NCI-H2107 treated with DMSO at 0.1 percent for 48 hours (cell line): ENCODE measurements at regions not wholly inside any gene's neighbourhood (a gene's known extent, or its start where the extent isn't known, plus 50 kb on each side); places are given as distances from the start of the nearest gene placed in this dataset.
"Not testable (repeated sequence)": the region's sequence is repeated elsewhere in the genome, so short reads cannot be mapped to it uniquely, and the experiment has no call there.

Experiments
- DNase-seq: peaks from one replicate; lab custom pipeline; 2025; ENCODE audit not compliant: unreplicated experiment; lab: John Stamatoyannopoulos, UW

DNA sequence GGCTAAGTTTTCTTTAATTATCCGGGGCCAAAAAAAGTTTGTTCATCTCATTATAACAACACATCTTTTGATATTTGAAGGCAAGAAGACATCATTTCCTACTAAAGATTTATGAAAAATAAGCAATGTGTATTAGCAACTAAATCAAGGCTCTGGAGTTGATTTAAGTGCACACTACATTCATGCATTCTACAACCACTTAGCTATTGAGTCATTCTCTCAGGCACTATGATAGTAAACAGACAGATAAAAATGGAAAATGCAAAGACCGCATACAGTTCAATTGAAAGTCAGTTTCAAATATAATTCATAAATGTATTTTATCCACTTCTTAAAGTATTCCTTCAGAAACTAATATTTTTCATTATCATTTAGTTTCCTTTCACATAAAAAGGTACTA lies 1395.2 kb downstream of the PCDH9 start:
- DNase-seq: no peak

DNA sequence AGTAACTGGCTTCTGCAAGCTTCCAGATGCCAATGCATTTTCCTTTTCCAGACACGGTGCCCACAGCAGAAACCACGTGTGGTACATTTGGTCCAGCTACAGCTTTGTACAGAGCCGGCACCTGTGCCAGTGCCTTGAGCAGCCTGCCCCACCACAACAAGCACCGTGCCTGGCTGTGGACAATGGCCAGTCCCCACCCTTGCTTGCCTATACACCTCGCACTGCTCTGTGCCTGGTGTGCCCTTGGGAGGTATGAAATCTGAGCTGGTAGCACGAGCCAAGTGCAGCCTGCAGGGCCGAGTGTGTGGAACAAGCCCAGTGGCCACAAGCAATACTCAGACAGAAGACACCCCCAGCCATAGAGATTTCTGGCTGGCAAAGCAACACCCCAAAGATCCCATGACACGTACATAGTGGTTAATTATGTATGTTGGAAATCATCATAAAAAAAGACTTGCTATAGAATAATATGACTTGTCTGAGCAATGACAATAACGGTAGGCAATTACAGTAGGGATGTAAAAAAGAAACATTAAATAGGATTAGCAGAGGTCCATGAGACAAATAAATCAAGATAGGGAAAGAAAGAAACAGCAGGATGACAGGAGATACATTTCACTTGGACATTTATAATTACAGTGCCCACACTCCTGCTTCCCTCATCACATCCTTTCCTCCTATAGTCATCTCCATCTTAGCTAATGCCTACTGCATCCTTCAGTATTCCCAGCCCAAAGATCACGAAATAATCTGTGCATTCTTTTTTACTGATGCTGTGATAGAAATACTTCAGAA lies 1399.5 kb downstream of the PCDH9 start:
- peak; percentile 8 for DNase-seq

DNA sequence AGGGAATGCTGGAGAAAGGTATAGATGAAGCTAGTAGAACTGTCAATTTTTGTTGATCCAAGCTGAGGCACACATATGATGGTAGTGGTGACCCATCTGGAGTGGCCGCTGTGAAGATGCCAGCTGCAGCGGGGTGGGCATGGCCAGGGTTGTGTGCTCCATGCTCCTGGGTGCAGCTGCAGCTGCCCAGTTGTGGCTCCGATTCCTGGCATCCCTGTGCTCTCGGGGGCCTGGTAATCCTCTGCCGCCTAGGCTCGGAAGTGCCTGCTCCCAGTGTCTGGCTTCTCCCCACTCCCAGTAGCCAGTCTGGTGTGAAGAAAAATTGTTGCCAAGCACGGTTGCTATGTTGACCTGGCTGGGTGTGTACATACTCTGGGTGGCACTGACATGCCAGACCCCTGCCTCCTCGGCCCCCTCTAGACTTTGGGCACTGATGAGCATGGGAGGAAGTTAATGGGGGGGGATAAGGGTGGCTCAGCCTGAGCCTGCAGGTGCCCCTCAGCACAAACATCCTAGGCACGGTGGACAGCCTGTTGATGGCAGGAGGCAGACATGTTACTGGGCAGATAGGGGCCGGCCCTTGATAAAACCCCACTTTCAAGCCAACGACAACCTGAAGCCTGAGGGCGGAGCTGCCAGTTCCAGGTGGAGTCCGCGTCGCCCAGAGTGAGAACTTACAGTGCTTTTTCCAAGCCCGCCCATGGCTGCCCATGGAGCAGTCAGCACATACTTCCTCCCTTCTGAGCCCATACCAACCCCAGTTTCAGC lies 1400.7 kb downstream of the PCDH9 start:
- no peak for DNase-seq

DNA sequence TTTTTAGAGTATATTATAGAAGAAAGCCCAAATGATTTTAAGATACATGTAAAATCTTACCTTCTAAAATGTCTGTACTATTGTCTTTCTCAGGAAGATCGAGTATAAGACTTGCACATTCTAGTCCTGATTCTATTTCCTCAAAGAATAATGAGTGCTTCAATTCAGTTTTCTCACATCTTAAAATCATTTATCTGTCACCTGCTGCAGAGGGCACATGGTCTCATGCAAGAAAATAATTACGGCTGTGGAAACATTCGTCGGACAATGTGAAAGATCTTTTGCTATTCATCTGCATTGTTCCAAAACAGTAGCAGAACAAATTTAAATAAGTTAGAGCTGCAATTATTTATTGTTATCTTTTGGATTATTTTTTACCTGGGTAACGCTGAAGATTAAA lies 1403.5 kb downstream of the PCDH9 start:
- DNase-seq: no peak

DNA sequence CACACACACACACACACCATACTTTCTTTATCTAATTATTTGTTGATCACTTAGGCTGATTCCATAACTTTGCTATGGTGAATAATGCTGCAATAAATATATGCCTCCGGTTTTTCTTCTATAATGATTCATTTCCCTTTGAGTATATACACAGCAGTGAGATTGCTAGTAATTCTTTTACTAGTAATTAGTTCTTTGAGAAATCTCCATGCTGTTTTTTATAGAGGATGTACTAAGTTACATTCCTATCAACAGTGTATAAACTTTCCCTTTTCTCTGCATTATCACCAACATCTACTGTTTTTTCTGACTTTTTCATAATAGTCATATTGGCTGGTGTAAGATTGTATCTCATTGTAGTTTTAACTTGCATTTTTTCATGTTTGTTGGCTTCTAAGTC lies 1405.1 kb downstream of the PCDH9 start:
- no peak for DNase-seq

DNA sequence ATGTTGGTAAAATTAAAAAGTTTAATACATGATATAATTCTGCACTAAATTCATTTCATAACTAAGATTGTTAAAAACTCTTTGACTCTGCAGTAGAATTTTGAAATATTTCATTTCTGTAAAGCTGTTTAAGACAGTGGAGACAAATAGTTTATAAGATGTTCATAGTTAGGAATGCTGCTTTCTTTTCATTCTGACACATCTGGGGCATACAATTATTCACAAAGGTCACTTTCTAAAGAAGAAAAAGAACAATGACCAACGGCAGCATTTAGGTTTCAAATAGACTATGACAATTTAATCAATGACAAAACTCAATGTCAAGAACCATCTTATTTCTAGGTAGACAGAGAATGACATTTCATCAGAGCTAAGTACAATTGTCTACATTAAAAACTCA lies 1422.1 kb downstream of the PCDH9 start:
- no peak for DNase-seq

GRCh38 chr13:65803530-65804392 lies 1426.4 kb downstream of the PCDH9 start:
- no peak for DNase-seq

GRCh38 chr13:65789815-65790214 lies 1440.3 kb downstream of the PCDH9 start:
- no peak for DNase-seq

- no peak for DNase-seq
Measured at GRCh38 chr13:65787082-65787481, 1443.1 kb downstream of the PCDH9 start.

DNA sequence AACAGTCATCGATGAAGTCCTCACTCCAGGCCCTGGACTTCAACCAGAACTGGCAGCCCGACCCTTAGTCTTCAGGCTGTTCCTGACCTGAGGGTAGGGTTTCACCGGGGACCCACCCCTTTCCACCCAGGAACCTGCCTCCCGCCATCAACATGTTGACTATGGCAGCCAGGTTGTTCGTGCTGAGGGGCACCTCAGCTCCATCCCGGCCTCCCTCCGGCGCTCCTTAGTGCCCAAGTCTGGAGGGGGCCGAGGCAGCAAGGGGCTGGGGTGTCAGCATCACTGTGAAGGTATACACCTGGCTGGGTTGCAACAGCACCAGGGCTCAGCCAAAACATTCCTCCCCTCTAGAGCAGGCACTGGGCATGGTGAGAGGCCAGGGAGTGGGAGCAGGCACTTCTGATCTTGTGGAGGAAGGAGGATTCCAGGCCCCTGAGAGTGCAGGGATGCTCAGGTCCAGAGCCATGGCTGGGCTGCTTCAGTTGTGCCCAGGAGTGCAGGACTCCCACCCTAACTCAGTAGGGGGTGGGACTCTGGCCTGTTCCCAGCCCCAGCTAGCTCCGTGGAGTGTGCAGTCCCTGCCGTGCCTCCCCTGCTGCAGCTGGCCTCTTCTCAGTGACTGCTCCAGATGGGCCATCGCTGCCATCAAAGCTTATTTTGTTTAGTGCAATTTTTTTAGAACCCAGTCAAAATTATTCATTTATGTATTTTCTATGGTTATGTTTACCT lies 1445.9 kb downstream of the PCDH9 start:
- no peak for DNase-seq

- no peak for DNase-seq
Measured at GRCh38 chr13:65783383-65783782, 1446.8 kb downstream of the PCDH9 start.

- DNase-seq: not testable (repeated sequence)
Measured at GRCh38 chr13:65771704-65772313, 1458.3 kb downstream of the PCDH9 start.

DNA sequence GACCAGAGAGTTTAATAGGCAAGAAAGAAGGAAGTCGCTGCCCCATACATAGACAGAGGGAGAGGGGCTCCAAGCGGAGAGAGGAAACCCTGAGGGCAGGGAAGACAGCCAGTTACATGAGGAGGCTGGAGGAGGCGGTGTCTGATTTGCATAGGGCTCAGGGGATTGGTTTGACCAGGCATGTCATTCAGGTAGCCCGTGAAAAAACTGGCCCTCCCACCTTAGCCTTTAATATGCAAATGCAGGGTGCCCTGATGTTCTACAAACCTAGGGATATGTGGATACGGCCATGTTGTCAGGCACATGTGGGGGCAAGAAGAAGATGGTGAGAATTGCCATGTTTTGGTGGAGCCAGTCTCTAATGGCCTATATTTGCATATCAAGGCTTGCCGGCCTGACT lies 1461.6 kb downstream of the PCDH9 start:
- DNase-seq: no peak

GRCh38 chr13:65763811-65764210 lies 1466.3 kb downstream of the PCDH9 start:
- no peak for DNase-seq

DNA sequence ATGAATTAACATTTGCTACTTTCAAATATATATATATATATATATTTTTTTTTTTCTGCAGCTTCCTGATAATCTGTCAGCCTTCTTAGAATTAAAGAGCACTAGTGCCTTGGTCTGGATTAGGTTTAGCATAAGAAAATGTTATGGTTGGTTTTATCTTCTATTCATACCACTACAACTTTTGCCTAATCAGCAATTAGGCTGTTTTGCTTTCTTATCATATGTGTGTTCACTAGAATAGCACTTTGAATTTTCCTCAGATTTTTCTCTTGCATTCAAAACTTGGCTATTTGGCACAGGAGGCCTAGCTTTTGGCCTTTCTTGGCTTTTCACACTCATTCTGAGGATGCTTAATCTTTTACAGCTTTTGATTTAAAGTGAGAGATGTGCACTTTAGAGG lies 1468.1 kb downstream of the PCDH9 start:
- DNase-seq: no peak

DNA sequence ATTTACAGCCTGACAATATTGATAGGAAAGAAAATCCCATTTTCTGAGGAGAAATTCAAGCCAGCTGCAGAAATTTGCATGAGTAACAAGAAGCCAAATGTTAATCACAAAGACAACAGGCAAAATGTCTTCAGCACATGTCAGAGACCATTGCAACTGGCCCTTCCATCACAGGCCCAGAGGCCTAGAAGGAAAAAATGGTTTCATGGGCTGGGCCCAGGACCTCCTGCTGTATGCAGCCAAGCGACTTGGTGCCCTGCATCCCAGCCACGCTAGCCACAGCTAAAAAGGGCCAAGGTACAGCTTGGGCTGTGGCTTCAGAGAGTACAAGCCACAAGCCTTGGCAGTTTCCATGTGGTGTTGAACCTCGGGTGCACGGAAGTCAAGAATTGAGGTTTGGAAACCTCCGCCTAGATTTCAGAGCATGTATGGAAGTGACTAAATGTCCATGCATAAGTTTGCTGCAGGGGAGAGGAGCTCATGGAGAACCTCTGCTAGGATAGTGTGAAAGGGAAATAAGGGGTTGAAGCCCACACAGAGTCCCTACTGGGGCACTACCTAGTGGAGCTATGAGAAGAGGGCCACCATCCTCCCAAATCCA lies 1474.0 kb downstream of the PCDH9 start:
- no peak for DNase-seq

- no peak for DNase-seq
Measured at GRCh38 chr13:65748227-65748626, 1481.9 kb downstream of the PCDH9 start.

DNA sequence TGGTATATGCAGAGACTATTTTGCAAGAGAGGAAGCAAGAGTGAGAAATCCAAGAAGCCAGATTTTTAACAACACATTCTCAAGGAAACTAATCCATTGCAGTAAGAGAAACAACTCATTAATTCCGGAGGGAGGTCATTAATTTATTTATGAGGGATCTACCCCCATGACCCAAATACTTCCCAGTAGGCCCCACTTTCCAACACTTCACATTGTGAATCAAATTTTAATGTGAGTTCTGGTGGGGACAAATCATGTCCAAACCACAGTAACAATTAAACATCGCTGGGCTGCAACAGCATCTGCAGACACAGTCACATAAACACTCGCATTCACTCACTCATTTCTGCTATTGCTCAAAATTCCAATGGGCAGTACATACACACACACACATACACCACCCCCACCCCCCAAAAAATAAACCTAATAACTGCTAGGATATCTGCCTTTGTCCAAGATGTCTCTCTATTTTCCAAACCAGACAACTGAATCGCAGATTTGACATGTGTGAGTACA lies 1483.7 kb downstream of the PCDH9 start:
- DNase-seq: no peak

- DNase-seq: no peak
Measured at GRCh38 chr13:65744836-65745235, 1485.3 kb downstream of the PCDH9 start.

DNA sequence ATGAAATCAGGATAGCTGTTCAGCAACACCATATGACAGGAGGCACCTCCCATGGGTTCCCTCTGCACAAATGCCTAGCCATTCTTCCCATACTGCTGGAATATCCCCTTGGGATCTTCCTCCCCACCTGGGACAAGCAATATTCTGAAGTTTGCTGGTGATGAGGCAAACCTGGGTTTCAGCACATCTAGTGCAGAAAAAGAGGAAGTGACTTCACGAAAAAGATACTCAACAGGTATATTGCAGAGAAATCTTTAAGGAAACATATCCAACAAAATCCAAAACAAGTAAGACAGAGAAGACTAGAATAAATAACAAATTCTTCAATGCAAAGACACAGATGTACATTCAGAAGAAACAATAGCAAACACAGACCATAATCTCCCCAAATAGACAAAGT lies 1497.0 kb downstream of the PCDH9 start:
- DNase-seq: no peak
